Spleen (tissue), 7 donors: ENCODE measurements at regions not wholly inside any gene's neighbourhood (a gene's known extent, or its start where the extent isn't known, plus 50 kb on each side); places are given as distances from the start of the nearest gene placed in this dataset.

Experiments used
- POLR2A ChIP-seq, 3 donors: fragments of 450-650 bp; IDR thresholded peaks; one replicate each; pipeline ENCODE4 v1.5.1; 2017; ENCODE audit warnings: antibody characterized with exemption in 3 of 3, mild to moderate bottlenecking in 1 of 3
- POLR2AphosphoS5 ChIP-seq, 3 donors: sonication (generic); formaldehyde crosslinking; IDR thresholded peaks; one replicate each; pipeline ENCODE4 v1.5.1; 2017; ENCODE audit warnings: antibody characterized with exemption in 3 of 3
- TF ChIP-seq, protein P1 (sequence below), 11 experiments: fragments of 200-600 bp in 7 of 11; fragments of 450-650 bp in 4 of 11; sonication (generic) in 4 of 11; IDR thresholded peaks in 8 of 11; conservative IDR thresholded peaks in 3 of 11; 1 replicate in 7 of 11; 2 replicates in 4 of 11; pipeline versions ENCODE4 v1.4.0 to v1.8.0; 2016 to 2021; ENCODE audit warnings: antibody characterized with exemption in 11 of 11, inconsistent platforms in 4 of 11, mild to moderate bottlenecking in 1 of 11
- donor health status: DM: no; HTN: no; CAD: no; lungs with moderate emphysema.
- donor health status: DM: no; HTN: no; CAD: no.
- donor health status: DM: no; HTN: no; CAD: no.

DNA sequence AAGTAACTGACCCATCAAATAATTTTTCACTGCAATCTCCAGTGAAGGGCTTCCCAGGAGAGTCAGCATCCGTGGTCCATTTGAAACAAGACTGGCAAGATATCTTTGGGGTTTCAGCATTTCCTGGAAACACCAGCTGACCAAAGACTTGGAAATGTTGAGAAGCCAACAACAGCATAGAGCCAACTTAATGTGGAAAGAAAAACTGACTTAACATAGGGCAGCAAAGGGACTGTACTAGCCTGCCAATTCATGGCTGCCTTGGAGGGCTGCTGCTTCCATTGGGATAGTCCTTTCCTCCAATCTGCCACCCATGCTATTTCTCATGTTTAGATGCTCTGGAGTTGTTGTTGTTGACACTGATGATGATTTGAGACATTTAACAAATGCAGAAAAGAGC, 76.5 kb upstream of the SPDL1 start:
- TF ChIP-seq, protein P1, sequence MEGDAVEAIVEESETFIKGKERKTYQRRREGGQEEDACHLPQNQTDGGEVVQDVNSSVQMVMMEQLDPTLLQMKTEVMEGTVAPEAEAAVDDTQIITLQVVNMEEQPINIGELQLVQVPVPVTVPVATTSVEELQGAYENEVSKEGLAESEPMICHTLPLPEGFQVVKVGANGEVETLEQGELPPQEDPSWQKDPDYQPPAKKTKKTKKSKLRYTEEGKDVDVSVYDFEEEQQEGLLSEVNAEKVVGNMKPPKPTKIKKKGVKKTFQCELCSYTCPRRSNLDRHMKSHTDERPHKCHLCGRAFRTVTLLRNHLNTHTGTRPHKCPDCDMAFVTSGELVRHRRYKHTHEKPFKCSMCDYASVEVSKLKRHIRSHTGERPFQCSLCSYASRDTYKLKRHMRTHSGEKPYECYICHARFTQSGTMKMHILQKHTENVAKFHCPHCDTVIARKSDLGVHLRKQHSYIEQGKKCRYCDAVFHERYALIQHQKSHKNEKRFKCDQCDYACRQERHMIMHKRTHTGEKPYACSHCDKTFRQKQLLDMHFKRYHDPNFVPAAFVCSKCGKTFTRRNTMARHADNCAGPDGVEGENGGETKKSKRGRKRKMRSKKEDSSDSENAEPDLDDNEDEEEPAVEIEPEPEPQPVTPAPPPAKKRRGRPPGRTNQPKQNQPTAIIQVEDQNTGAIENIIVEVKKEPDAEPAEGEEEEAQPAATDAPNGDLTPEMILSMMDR (IDR thresholded peaks at IDR 0.05 in 8 of 11, conservative IDR thresholded peaks at IDR 0.05 in 3 of 11), result no peak
- no peak for TF ChIP-seq POLR2A (IDR thresholded peaks at IDR 0.05)
- TF ChIP-seq POLR2AphosphoS5 (IDR thresholded peaks at IDR 0.05), result no peak
